NCI-H69 (cell line): ENCODE measurements at regions not wholly inside any gene's neighbourhood (a gene's known extent, or its start where the extent isn't known, plus 50 kb on each side); places are given as distances from the start of the nearest gene placed in this dataset.

Source experiments
- DNase-seq: peaks from one replicate; lab custom pipeline; 2025; lab: John Stamatoyannopoulos, UW

GRCh38 chr10:36173364-36173763 is 531.3 kb upstream of the FZD8 start:
- no peak for DNase-seq

- no peak for DNase-seq
Observed at GRCh38 chr10:36171953-36172940, 530.2 kb upstream of the FZD8 start.

GRCh38 chr10:36171556-36171952 is 529.5 kb upstream of the FZD8 start:
- DNase-seq, result no peak

- no peak for DNase-seq
Observed at GRCh38 chr10:36170943-36171501, 528.9 kb upstream of the FZD8 start.

GRCh38 chr10:36170142-36170719 is 528.1 kb upstream of the FZD8 start:
- no peak for DNase-seq

- no peak for DNase-seq
Observed at GRCh38 chr10:36168777-36169176, 526.7 kb upstream of the FZD8 start.

GRCh38 chr10:36164556-36165504 is 522.7 kb upstream of the FZD8 start:
- DNase-seq, result no peak

- no peak for DNase-seq
Observed at GRCh38 chr10:36163827-36164226, 521.7 kb upstream of the FZD8 start.

- no peak for DNase-seq
Observed at GRCh38 chr10:36157486-36157885, 515.4 kb upstream of the FZD8 start.

GRCh38 chr10:36148207-36148606 is 506.1 kb upstream of the FZD8 start:
- no peak for DNase-seq

- no peak for DNase-seq
Observed at GRCh38 chr10:36147529-36147928, 505.4 kb upstream of the FZD8 start.

- DNase-seq, result no peak
Observed at GRCh38 chr10:36141856-36142560, 499.9 kb upstream of the FZD8 start.

GRCh38 chr10:36129051-36129450 is 487.0 kb upstream of the FZD8 start:
- no peak for DNase-seq

- no peak for DNase-seq
Observed at GRCh38 chr10:36126076-36126475, 484.0 kb upstream of the FZD8 start.

- DNase-seq, result no peak
Observed at GRCh38 chr10:36119455-36119854, 477.4 kb upstream of the FZD8 start.

- DNase-seq, result no peak
Observed at GRCh38 chr10:36118314-36118713, 476.2 kb upstream of the FZD8 start.

- DNase-seq, result no peak
Observed at GRCh38 chr10:36117890-36118289, 475.8 kb upstream of the FZD8 start.

- no peak for DNase-seq
Observed at GRCh38 chr10:36117231-36117630, 475.1 kb upstream of the FZD8 start.

GRCh38 chr10:36116731-36117130 is 474.6 kb upstream of the FZD8 start:
- no peak for DNase-seq

GRCh38 chr10:36116040-36116439 is 473.9 kb upstream of the FZD8 start:
- no peak for DNase-seq

- no peak for DNase-seq
Observed at GRCh38 chr10:36115364-36115763, 473.3 kb upstream of the FZD8 start.
